ENCODE measurements at regions not wholly inside any gene's neighbourhood (a gene's known extent, or its start where the extent isn't known, plus 50 kb on each side); places are given as distances from the start of the nearest gene placed in this dataset.
"Not testable (repeated sequence)": the region's sequence is repeated elsewhere in the genome, so short reads cannot be mapped to it uniquely, and the experiment has no call there.

DNA sequence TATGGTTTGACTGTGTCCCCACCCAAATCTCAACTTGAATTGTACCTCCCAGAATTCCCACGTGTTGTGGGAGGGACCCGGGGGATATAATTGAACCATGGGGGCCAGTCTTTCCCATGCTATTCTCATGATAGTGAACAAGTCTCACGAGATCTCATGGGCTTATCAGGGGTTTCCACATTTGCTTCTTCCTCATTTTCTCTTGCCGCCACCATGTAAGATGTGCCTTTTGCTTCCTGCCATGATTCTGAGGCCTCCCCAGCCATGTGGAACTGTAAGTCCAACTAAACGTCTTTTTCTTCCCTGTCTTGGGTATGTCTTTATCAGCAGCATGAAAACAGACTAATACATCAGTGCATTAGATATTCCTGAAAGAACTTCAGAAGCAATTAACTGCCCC is 177.7 kb upstream of the PRSS58 start:
- DNase-seq, result not testable (repeated sequence)

DNA sequence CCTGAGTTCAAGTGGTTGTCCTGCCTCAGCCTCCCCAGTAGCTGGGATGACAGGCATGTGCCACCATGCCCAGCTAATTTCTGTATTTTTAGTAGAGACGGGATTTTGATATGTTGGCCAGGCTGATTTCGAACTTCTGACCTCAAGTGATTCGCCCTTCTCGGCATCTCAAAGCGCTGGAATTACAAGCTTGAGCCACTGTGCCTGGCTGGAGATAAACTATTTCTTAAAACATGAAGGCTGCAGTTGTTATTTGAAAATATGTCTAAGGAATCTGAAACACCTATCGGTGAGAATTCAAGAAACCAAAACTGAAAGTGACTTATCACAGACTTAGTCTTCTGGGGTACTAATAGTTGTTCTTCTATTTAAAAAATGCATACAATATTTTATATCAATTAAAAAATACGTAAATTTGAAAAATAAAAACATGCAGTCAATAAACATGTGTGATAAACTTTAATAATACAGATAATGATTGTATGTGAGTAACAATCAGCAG is 176.9 kb upstream of the PRSS58 start:
- no peak for DNase-seq

GRCh38 chr7:142434133-142434532 is 176.3 kb upstream of the PRSS58 start:
- DNase-seq, result not testable (repeated sequence)

GRCh38 chr7:142432377-142432776 is 174.5 kb upstream of the PRSS58 start:
- DNase-seq, result no peak

GRCh38 chr7:142431491-142431890 is 173.6 kb upstream of the PRSS58 start:
- DNase-seq, result no peak

GRCh38 chr7:142428094-142428493 is 170.2 kb upstream of the PRSS58 start:
- DNase-seq, result no peak

DNA sequence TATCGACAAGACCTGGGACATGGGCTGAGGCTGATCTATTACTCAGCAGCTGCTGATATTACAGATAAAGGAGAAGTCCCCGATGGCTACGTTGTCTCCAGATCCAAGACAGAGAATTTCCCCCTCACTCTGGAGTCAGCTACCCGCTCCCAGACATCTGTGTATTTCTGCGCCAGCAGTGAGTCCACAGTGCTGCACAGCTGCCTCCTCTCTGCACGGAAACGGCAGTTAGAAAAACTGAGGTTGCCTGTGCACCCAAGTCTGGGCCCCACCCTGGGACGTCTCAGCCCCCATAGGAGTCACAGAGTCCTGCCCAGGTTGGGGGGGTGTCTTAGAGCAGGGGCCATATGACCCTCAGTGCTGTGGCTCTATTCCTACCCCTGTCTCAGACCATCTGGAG is 167.4 kb upstream of the PRSS58 start:
- DNase-seq, result no peak

DNA sequence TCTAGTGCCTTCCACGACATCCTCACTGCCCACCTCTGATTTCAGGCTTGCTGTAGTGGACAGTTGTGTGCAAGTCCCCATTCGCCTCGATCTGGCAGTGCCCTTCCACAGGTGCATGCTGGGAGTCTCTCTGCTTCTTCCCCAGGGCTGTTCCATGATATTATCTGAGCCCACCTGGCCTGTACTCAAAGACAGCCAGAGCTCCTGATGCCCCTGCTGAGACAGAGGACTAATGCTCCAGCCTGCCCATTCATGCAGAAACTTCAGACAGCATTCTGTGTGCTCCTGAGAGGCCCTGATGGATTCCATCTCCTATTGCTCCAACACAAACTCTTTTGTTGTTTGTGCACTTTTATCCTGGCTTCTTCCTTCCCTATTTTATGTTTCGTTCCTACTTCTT is 164.8 kb upstream of the PRSS58 start:
- no peak for DNase-seq

- DNase-seq, result no peak
Observed at GRCh38 chr7:142420554-142421362, 162.9 kb upstream of the PRSS58 start.

GRCh38 chr7:142418326-142418725 is 160.5 kb upstream of the PRSS58 start:
- no peak for DNase-seq

DNA sequence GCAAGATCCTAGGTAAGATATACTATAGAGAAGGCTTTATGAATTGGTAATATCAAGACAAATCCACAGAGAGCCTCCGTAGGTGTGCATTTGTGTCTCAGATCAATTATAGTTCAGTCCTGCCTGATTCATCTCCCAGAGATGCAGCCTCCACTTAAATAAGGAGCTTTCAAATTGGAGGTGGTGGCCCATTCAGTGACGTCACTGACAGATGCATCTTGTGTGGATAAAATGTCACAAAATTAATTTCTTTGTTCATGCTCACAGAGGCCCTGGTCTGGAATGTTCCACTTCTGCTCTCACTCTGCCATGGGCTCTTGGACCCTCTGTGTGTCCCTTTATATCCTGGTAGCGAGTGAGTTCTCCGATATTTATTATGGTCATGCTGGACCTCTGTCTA is 157.1 kb upstream of the PRSS58 start:
- no peak for DNase-seq

DNA sequence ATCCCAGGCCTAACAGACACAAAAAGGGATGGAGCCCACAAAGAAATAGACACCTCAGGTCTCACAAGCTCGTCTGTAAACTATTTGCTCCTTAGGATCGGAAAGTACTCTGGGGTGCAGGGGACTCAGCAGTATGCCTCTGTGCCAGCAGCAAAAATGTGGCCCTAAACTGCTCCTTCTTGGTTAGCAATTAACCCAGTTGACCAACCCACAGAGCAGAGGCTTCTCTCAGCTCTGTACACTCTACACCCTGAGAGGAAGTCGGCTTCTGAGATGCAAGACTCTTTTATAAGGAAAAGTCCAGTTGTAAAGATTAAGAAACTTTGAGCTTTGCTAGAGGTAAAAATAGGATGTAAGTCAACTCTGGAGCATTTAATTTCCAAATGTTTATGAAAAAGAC is 156.3 kb upstream of the PRSS58 start:
- no peak for DNase-seq

- DNase-seq, result no peak
Observed at GRCh38 chr7:142413280-142414000, 155.6 kb upstream of the PRSS58 start.

DNA sequence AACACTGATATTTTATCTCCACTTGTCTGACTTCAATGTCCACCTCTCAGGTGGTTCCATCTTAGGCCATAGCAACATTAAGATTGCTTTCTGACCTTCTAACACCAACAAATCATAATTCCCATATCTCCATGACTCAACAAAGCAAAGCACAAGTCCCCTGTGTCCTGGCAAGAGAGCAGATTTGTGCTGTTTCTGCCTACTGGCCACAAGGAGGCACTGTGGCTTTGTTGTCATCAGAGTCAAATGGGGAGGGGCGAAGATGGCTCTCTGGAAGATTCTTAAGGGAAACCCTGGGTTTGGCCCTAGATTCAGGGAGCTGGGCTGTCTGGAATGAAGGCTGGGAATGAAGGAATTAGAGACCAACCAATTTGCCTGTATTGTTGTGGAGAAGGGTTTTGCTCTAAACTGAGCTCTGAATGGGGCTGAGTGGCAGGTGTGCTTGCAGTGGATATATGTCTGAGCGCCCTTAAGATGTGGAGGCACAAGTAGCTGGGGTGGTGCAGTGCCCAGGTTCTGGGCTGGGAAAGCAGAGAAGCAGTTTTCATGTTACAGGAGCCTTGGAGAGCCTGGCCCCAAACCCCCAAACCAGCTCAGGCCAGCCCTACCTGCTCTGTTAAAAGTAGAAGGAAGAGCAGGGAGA is 154.8 kb upstream of the PRSS58 start:
- DNase-seq, result peak; percentile 35

GRCh38 chr7:142409471-142409870 is 151.6 kb upstream of the PRSS58 start:
- DNase-seq, result no peak

DNA sequence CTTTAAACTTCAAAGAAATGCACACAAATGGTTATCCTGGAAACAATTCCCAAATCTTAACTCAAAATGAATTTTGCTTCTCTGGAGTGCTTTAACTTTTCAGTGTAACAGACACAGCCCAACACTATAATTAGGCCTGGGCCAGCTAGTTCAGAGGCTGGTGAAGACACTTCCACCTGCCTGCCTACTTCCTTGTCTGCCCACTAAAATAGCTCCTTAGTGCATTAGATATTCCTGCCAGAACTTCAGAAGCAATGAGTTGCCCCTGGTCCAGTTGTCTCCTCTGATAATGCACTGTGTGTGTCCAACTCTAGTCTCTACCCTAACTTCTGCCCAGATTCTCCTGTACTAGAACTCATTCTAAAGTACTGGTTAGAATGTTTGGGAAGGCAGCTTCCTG is 150.9 kb upstream of the PRSS58 start:
- DNase-seq, result no peak

DNA sequence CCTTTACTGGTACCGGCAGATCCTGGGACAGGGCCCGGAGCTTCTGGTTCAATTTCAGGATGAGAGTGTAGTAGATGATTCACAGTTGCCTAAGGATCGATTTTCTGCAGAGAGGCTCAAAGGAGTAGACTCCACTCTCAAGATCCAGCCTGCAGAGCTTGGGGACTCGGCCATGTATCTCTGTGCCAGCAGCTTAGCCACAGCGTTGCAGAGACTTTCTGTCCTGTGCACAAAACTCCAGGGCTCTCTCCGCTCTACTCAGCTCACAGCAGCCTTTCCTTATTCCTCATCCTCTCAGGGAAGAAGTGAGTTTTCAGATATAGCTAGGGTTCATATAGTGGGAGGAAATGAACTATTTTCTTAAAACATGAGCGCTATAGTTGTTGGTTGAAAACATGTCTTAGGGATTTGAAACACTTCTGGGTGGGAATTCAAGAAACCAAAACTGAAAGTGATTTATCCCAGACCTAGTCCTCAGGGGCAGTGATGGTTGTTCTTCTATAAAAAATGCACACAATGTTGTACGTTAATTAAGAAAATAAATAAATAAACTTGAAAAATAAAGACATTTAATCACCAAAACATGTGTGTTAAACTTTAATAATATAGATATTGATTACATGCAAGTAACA is 150.2 kb upstream of the PRSS58 start:
- DNase-seq, result no peak

GRCh38 chr7:142405122-142405765 is 147.4 kb upstream of the PRSS58 start:
- DNase-seq, result no peak

DNA sequence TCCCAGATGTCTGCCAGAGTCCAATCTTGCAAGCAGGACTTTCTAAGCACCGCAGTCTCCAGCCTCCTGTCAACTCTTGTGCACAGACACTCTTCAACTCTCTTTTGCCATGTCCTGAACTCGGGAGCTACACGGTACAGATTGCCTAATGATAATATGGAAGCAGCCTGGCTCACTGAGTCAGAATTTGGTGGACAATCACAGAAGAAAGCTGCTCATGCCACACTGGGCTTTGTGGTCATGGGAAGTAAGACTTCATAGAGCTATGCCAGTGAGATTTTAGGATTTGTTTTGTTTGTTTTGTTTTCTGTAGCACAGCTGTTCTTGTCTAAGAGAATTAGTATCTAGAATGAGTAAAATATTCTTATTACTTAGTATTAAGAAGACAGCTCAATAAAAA is 144.1 kb upstream of the PRSS58 start:
- DNase-seq, result no peak

DNA sequence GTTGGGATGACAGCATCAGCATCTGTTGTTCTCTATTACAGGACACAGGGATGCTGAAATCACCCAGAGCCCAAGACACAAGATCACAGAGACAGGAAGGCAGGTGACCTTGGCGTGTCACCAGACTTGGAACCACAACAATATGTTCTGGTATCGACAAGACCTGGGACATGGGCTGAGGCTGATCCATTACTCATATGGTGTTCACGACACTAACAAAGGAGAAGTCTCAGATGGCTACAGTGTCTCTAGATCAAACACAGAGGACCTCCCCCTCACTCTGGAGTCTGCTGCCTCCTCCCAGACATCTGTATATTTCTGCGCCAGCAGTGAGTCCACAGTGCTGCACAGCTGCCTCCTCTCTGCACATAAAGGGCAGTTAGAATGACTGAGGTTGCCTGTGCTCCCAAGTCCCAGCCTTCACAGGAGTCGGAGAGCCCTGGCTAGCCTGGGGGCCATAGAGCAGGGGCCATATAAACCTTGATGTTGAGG is 142.2 kb upstream of the PRSS58 start:
- no peak for DNase-seq

GRCh38 chr7:142391191-142391992 is 133.5 kb upstream of the PRSS58 start:
- DNase-seq, result peak; percentile 27

DNA sequence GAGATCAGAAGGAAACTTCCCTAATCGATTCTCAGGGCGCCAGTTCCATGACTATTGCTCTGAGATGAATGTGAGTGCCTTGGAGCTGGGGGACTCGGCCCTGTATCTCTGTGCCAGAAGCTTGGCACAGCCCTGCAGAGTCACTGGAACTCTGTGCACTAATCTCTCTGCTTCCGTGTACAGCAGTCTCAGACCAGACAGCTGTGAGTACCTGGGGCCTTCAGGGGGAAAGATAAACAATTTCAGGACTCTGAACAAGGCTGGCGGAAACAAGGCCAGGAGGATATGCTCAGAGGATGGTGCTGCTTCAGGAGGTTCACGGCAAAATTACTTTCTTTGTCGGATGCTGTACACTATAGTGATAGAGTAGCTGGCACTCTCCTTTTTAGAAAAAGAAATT is 131.7 kb upstream of the PRSS58 start:
- no peak for DNase-seq

Measured in CD4-positive, alpha-beta T cell treated with Interleukin-15 for 1 hour (primary cell).